G401 (cell line): ENCODE measurements at regions not wholly inside any gene's neighbourhood (a gene's known extent, or its start where the extent isn't known, plus 50 kb on each side); places are given as distances from the start of the nearest gene placed in this dataset.
"Not testable (repeated sequence)": the region's sequence is repeated elsewhere in the genome, so short reads cannot be mapped to it uniquely, and the experiment has no call there.

Source experiments
- DNase-seq: peaks from one replicate; pipeline ENCODE4 v3.0.0-alpha.2; 2015; ENCODE audit warnings: low spot score
- in situ Hi-C: cut with HindIII; loops from 2 replicates; pipeline ENCODE4 v1.10.0; 2016; ENCODE audit warnings: low sequenced_read_pairs, mixed read lengths

GRCh38 chr11:119586181-119586580, 142.8 kb downstream of the NECTIN1 start:
- in situ Hi-C loops: no loop called here
- no peak for DNase-seq

- in situ Hi-C loops: no loop called here
- no peak for DNase-seq
Observed at GRCh38 chr11:119585043-119585781, 143.8 kb downstream of the NECTIN1 start.

DNA sequence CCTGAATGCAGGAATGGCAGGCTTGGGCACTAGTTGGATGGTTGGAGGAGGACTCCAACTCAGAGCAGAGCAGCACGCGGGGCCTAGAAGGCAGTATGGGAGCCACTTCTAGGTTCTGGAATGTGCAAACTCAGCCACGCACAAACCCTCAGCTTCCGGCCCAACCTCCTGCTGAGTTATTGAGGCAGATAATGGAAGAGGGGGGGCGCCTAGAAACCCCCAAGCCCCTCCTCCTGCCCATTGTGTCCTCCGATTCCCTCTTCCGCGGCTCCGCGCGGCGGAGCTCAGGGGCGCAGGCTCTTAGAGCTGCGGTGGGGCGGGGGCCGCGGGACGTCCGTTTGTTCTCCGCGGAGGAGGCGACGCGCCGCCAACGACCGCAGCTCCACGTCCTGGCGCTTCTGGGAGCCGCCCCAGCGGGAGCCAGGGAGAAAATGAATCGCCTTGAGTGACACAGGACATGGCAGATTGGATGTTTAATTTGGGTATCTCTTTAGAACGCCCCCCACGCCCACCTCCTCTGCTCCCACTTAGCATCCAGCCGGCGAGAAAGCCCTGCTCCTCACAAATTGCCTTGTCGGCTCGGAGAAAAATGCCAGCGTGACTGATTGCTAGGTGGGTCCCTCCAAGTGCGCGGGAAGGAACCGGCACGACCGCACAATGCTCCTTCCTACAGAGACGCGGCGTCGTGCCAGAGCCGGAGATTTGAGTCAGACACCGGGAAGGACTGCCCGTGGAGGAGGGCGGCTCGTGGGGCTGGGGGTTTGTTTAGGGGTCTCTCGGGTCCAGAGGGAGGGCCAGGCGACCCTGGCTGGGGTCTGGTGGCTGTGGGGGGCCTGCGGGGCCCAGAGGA, 144.6 kb downstream of the NECTIN1 start:
- DNase-seq: no peak
- in situ Hi-C loops: no loop called here

GRCh38 chr11:119583585-119583984, 145.4 kb downstream of the NECTIN1 start:
- in situ Hi-C loops: no loop called here
- no peak for DNase-seq

GRCh38 chr11:119581396-119581795, 147.6 kb downstream of the NECTIN1 start:
- DNase-seq, in situ Hi-C loops: not testable (repeated sequence)

DNA sequence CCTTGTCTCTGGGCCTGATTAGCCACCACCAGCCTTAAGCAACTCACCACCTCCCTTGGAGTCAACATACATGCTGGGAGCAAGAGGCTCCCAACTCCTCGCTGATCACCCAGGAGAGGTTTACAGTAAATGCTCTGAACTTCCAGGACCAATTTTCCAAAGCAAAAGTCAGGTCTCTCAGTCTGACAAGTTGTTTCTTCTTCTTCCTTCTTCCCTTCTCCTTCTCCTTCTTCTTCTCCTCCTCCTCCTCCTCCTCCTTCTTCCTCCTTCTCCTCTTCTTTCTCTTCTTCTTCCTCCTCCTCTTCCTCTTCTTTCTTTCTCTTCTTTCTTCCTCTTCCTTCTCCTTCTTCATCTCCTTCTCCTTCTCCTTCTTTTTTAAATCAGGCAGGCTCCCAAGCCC, 148.2 kb downstream of the NECTIN1 start:
- DNase-seq: no peak
- in situ Hi-C loops: no loop called here

GRCh38 chr11:119580081-119580480, 148.9 kb downstream of the NECTIN1 start:
- in situ Hi-C loops: no loop called here
- no peak for DNase-seq

DNA sequence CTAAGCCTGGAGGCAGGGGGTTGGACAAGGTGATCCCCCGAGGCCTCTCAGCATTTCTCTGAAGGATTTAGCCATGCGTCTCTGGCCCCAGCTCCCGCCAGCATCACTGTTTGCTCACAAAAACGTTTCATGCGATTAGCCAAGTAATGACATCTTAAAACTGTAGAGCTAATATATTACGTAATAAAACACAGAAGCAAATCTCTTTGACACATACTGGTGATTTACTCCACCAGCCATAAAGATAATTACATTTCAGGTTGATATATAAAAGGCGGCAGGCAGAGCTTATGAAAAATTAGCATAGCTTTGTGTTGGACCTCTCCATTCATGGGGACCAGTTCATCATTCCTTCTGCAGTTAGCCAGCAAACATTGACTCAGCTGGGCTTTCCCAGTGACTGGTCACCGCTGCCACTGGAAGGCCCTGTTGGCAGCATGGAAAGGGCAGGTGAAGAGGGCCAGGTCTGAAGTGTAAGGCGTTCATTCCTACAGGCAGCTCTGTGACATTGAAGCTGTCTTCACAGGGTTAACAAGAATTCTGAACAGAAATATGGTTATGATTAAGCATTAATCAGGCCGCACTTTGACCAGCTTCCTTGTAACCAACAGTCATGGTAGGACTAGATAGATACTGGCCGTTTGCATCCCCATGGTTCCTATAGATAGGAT, 150.3 kb downstream of the NECTIN1 start:
- no peak for DNase-seq
- in situ Hi-C loops: no loop called here

DNA sequence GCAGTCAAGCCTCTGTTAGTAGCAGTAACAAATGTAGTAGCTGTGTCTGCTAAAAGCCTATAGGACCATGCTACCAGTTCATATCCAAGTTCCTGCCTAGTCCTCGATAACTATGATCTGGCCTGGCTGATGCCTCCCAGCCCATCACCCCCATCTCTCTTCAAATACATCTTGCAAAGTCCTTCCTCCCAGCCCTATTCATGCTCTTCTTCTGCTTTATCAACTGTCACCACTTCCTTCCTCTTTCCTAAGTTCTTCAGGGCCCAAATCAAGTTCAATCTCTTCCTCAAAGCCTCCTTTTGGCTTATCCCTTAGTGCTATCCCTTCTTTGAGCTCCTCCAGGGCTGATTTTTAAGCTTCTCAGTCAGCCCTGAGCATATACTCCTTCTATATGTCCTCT, 150.9 kb upstream of the THY1 start:
- in situ Hi-C loops: no loop called here
- no peak for DNase-seq

- no peak for DNase-seq
- in situ Hi-C loops: no loop called here
Observed at GRCh38 chr11:119572481-119573424, 149.8 kb upstream of the THY1 start.

DNA sequence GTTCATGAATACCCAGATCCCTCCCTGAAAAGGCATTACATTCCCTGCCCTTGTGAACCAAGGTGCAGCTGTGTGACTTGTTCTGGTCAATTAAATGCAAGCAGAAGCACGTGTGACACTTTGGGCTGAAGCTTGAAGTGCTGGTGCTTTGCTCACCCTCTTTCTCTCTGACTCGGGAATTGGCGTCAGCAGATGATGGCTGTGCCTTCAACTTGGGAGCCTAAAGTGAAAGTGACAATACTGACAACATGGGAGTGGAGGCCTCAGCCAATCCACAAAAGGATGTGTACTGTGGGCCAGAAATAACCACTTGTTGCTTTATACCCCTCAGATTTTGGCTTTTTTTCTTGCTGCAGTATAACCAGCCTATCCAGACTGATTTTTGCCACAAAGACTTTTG, 148.3 kb upstream of the THY1 start:
- in situ Hi-C loops: no loop called here
- no peak for DNase-seq

- DNase-seq: no peak
- in situ Hi-C loops: no loop called here
Observed at GRCh38 chr11:119567688-119568582, 145.0 kb upstream of the THY1 start.

- DNase-seq: no peak
- in situ Hi-C loops: no loop called here
Observed at GRCh38 chr11:119566319-119566718, 143.3 kb upstream of the THY1 start.

- in situ Hi-C loops, DNase-seq: not testable (repeated sequence)
Observed at GRCh38 chr11:119565693-119566092, 142.7 kb upstream of the THY1 start.

DNA sequence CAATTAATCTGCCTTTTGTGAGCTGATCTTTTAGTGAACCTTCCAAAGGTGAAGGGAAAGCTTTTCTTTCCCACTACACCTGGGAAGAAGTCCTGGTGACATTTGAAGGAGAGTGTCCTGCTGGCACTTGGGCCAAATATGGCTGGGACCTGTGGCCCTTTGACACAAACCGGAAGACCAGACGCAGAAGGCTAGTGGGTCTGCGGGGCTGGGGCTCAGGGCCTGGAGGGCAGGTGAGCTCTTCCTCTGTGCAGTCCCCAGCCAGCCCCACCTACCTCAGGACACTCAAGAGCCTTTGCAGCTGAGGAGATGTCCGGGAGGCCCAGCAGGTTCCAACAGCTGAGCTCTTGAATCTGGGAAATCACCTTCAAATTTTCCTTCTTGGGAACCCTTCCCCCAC, 138.0 kb upstream of the THY1 start:
- no peak for DNase-seq
- in situ Hi-C loops: no loop called here

- no peak for DNase-seq
- in situ Hi-C loops: no loop called here
Observed at GRCh38 chr11:119560291-119560690, 137.3 kb upstream of the THY1 start.

- in situ Hi-C loops: no loop called here
- DNase-seq: no peak
Observed at GRCh38 chr11:119552106-119552485, 129.1 kb upstream of the THY1 start.

GRCh38 chr11:119551420-119552105, 128.6 kb upstream of the THY1 start:
- DNase-seq: no peak
- in situ Hi-C loops: no loop called here
